Adrenal gland (tissue), 5 donors: ENCODE measurements at regions not wholly inside any gene's neighbourhood (a gene's known extent, or its start where the extent isn't known, plus 50 kb on each side); places are given as distances from the start of the nearest gene placed in this dataset.

ENCODE experiments used
- POLR2A ChIP-seq, 2 donors: fragments of 450-650 bp; IDR thresholded peaks; one replicate each; pipeline ENCODE4 v1.6.1; 2017; ENCODE audit warnings: antibody characterized with exemption in 2 of 2, mild to moderate bottlenecking in 2 of 2, moderate library complexity in 1 of 2
- TF ChIP-seq, protein P1 (sequence below), 6 experiments: fragments of 450-650 bp in 4 of 6; fragments of 200-600 bp in 2 of 6; sonication (generic) in 1 of 6; IDR thresholded peaks; 1 replicate in 5 of 6; 2 replicates in 1 of 6; pipeline versions ENCODE4 v1.5.1 to v1.8.0; 2016 to 2021; ENCODE audit warnings: antibody characterized with exemption in 6 of 6, mild to moderate bottlenecking in 2 of 6, moderate library complexity in 1 of 6
- donor health status: DM: no; HTN: no; CAD: no.

- TF ChIP-seq, protein P1, sequence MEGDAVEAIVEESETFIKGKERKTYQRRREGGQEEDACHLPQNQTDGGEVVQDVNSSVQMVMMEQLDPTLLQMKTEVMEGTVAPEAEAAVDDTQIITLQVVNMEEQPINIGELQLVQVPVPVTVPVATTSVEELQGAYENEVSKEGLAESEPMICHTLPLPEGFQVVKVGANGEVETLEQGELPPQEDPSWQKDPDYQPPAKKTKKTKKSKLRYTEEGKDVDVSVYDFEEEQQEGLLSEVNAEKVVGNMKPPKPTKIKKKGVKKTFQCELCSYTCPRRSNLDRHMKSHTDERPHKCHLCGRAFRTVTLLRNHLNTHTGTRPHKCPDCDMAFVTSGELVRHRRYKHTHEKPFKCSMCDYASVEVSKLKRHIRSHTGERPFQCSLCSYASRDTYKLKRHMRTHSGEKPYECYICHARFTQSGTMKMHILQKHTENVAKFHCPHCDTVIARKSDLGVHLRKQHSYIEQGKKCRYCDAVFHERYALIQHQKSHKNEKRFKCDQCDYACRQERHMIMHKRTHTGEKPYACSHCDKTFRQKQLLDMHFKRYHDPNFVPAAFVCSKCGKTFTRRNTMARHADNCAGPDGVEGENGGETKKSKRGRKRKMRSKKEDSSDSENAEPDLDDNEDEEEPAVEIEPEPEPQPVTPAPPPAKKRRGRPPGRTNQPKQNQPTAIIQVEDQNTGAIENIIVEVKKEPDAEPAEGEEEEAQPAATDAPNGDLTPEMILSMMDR (IDR thresholded peaks at IDR 0.05), result no peak
- no peak for TF ChIP-seq POLR2A (IDR thresholded peaks at IDR 0.05)
Observed at GRCh38 chr11:8828046-8828445, 82.9 kb upstream of the AKIP1 start.
